ENCODE measurements at regions not wholly inside any gene's neighbourhood (a gene's known extent, or its start where the extent isn't known, plus 50 kb on each side); places are given as distances from the start of the nearest gene placed in this dataset.

- CTCF ChIA-PET: no interaction called here
- Mint-ChIP-seq H3K27ac (no peak overlapping the region), H3K27me3 (no peaks in the 10 kb centered on the region), H3K9me3 (ENCODE audit: low read depth) (peaks cover 5% of the 10 kb centered on the region), H3K36me3 (no peaks in the 10 kb centered on the region), H3K4me1 (no peaks in the 10 kb centered on the region), H3K4me3 (no peak overlapping the region)
- DNase-seq (no peak), ATAC-seq (no peak)
These were observed 285.3 kb downstream of the ZNF608 start for GRCh38 chr5:124461157-124461556.

- ATAC-seq (no peak), DNase-seq (no peak)
- Mint-ChIP-seq H3K4me1 (no peaks in the 10 kb centered on the region), H3K27me3 (no peaks in the 10 kb centered on the region), H3K36me3 (no peaks in the 10 kb centered on the region), H3K9me3 (ENCODE audit: low read depth) (peaks cover 5% of the 10 kb centered on the region), H3K27ac (no peak overlapping the region), H3K4me3 (no peak overlapping the region)
- CTCF ChIA-PET: no interaction called here
These were observed 285.8 kb downstream of the ZNF608 start for GRCh38 chr5:124460642-124461041.

GRCh38 chr5:124459984-124460383 lies 286.5 kb downstream of the ZNF608 start:
- no peaks in the 10 kb centered on the region for H3K27me3 Mint-ChIP-seq
- no peak overlapping the region for H3K4me3 Mint-ChIP-seq
- no peak for ATAC-seq
- DNase-seq: no peak
- no peaks in the 10 kb centered on the region for H3K4me1 Mint-ChIP-seq
- H3K27ac Mint-ChIP-seq: no peak overlapping the region
- H3K36me3 Mint-ChIP-seq: no peaks in the 10 kb centered on the region
- H3K9me3 Mint-ChIP-seq (ENCODE audit: low read depth): peaks cover 5% of the 10 kb centered on the region
- CTCF ChIA-PET: no interaction called here

- CTCF ChIA-PET: no interaction called here
- peaks cover 5% of the 10 kb centered on the region for H3K9me3 Mint-ChIP-seq (ENCODE audit: low read depth)
- H3K4me1 Mint-ChIP-seq: no peaks in the 10 kb centered on the region
- H3K36me3 Mint-ChIP-seq: no peaks in the 10 kb centered on the region
- H3K4me3 Mint-ChIP-seq: no peak overlapping the region
- no peaks in the 10 kb centered on the region for H3K27me3 Mint-ChIP-seq
- ATAC-seq: no peak
- DNase-seq: no peak
- no peak overlapping the region for H3K27ac Mint-ChIP-seq
These were observed 288.5 kb downstream of the ZNF608 start for GRCh38 chr5:124457901-124458300.

- CTCF ChIA-PET: no interaction called here
These were observed 289.3 kb downstream of the ZNF608 start for GRCh38 chr5:124457101-124457500.

GRCh38 chr5:124456249-124456648 lies 290.2 kb downstream of the ZNF608 start:
- Mint-ChIP-seq H3K27me3 (no peaks in the 10 kb centered on the region), H3K27ac (no peak overlapping the region), H3K4me3 (no peak overlapping the region), H3K4me1 (no peaks in the 10 kb centered on the region), H3K9me3 (ENCODE audit: low read depth) (peaks cover 5% of the 10 kb centered on the region), H3K36me3 (no peaks in the 10 kb centered on the region)
- CTCF ChIA-PET: no interaction called here
- ATAC-seq (no peak), DNase-seq (no peak)

More at GRCh38 chr5:124457101-124457500, 289.3 kb downstream of the ZNF608 start:
- no peak overlapping the region for H3K4me3 Mint-ChIP-seq
- H3K4me1 Mint-ChIP-seq: no peaks in the 10 kb centered on the region
- ATAC-seq (no peak), DNase-seq (no peak)
- H3K36me3 Mint-ChIP-seq: no peaks in the 10 kb centered on the region
- no peaks in the 10 kb centered on the region for H3K27me3 Mint-ChIP-seq
- no peak overlapping the region for H3K27ac Mint-ChIP-seq
- peaks cover 5% of the 10 kb centered on the region for H3K9me3 Mint-ChIP-seq (ENCODE audit: low read depth)

GRCh38 chr5:124454081-124454480 lies 292.4 kb downstream of the ZNF608 start:
- H3K4me3 Mint-ChIP-seq: no peak overlapping the region
- H3K27ac Mint-ChIP-seq: no peak overlapping the region
- no peaks in the 10 kb centered on the region for H3K4me1 Mint-ChIP-seq
- no peaks in the 10 kb centered on the region for H3K36me3 Mint-ChIP-seq
- no peaks in the 10 kb centered on the region for H3K9me3 Mint-ChIP-seq (ENCODE audit: low read depth)
- ATAC-seq: no peak
- DNase-seq: no peak
- CTCF ChIA-PET: no interaction called here
- no peaks in the 10 kb centered on the region for H3K27me3 Mint-ChIP-seq

GRCh38 chr5:124453221-124454051 lies 293.0 kb downstream of the ZNF608 start:
- Mint-ChIP-seq H3K36me3 (no peaks in the 10 kb centered on the region), H3K27me3 (no peaks in the 10 kb centered on the region), H3K4me3 (no peak overlapping the region), H3K4me1 (no peaks in the 10 kb centered on the region), H3K27ac (no peak overlapping the region), H3K9me3 (ENCODE audit: low read depth) (no peaks in the 10 kb centered on the region)
- CTCF ChIA-PET: no interaction called here
- ATAC-seq (no peak), DNase-seq (no peak)

- no peak for DNase-seq
- no peaks in the 10 kb centered on the region for H3K27me3 Mint-ChIP-seq
- H3K4me1 Mint-ChIP-seq: no peaks in the 10 kb centered on the region
- no peak for ATAC-seq
- no peaks in the 10 kb centered on the region for H3K9me3 Mint-ChIP-seq (ENCODE audit: low read depth)
- H3K36me3 Mint-ChIP-seq: no peaks in the 10 kb centered on the region
- H3K27ac Mint-ChIP-seq: no peak overlapping the region
- no peak overlapping the region for H3K4me3 Mint-ChIP-seq
- CTCF ChIA-PET: no interaction called here
These were observed 294.0 kb downstream of the ZNF608 start for GRCh38 chr5:124452412-124452811.

- H3K27ac Mint-ChIP-seq: no peak overlapping the region
- no peaks in the 10 kb centered on the region for H3K27me3 Mint-ChIP-seq
- no peaks in the 10 kb centered on the region for H3K36me3 Mint-ChIP-seq
- no peak for ATAC-seq
- no peaks in the 10 kb centered on the region for H3K9me3 Mint-ChIP-seq (ENCODE audit: low read depth)
- CTCF ChIA-PET: no interaction called here
- no peaks in the 10 kb centered on the region for H3K4me1 Mint-ChIP-seq
- DNase-seq: no peak
- H3K4me3 Mint-ChIP-seq: no peak overlapping the region
These were observed 294.6 kb downstream of the ZNF608 start for GRCh38 chr5:124451721-124452383.

- CTCF ChIA-PET: no interaction called here
- H3K27me3 Mint-ChIP-seq: no peaks in the 10 kb centered on the region
- H3K36me3 Mint-ChIP-seq: no peaks in the 10 kb centered on the region
- ATAC-seq: no peak
- DNase-seq: no peak
- H3K9me3 Mint-ChIP-seq (ENCODE audit: low read depth): no peaks in the 10 kb centered on the region
- H3K4me3 Mint-ChIP-seq: no peak overlapping the region
- no peak overlapping the region for H3K27ac Mint-ChIP-seq
- H3K4me1 Mint-ChIP-seq: peaks cover 2% of the 10 kb centered on the region
These were observed 300.3 kb downstream of the ZNF608 start for GRCh38 chr5:124446120-124446519.

GRCh38 chr5:124445070-124445619 lies 301.3 kb downstream of the ZNF608 start:
- Mint-ChIP-seq H3K9me3 (ENCODE audit: low read depth) (no peaks in the 10 kb centered on the region), H3K27me3 (no peaks in the 10 kb centered on the region), H3K4me1 (peaks cover 2% of the 10 kb centered on the region), H3K36me3 (no peaks in the 10 kb centered on the region), H3K27ac (no peak overlapping the region), H3K4me3 (no peak overlapping the region)
- CTCF ChIA-PET: no interaction called here
- ATAC-seq: no peak
- DNase-seq: no peak

GRCh38 chr5:124444147-124444775 lies 302.2 kb downstream of the ZNF608 start:
- DNase-seq (no peak), ATAC-seq (no peak)
- peaks cover 2% of the 10 kb centered on the region for H3K4me1 Mint-ChIP-seq
- CTCF ChIA-PET: no interaction called here
- H3K4me3 Mint-ChIP-seq: no peak overlapping the region
- H3K27me3 Mint-ChIP-seq: no peaks in the 10 kb centered on the region
- no peaks in the 10 kb centered on the region for H3K9me3 Mint-ChIP-seq (ENCODE audit: low read depth)
- H3K36me3 Mint-ChIP-seq: no peaks in the 10 kb centered on the region
- H3K27ac Mint-ChIP-seq: no peak overlapping the region

- Mint-ChIP-seq H3K9me3 (ENCODE audit: low read depth) (peaks cover 2% of the 10 kb centered on the region), H3K27ac (no peak overlapping the region), H3K4me3 (no peak overlapping the region), H3K36me3 (no peaks in the 10 kb centered on the region), H3K27me3 (no peaks in the 10 kb centered on the region), H3K4me1 (peaks cover 2% of the 10 kb centered on the region)
- CTCF ChIA-PET: no interaction called here
- DNase-seq (no peak), ATAC-seq (no peak)
These were observed 306.0 kb downstream of the ZNF608 start for GRCh38 chr5:124440471-124440870.
